ENCODE measurements at regions not wholly inside any gene's neighbourhood (a gene's known extent, or its start where the extent isn't known, plus 50 kb on each side); places are given as distances from the start of the nearest gene placed in this dataset.

DNA sequence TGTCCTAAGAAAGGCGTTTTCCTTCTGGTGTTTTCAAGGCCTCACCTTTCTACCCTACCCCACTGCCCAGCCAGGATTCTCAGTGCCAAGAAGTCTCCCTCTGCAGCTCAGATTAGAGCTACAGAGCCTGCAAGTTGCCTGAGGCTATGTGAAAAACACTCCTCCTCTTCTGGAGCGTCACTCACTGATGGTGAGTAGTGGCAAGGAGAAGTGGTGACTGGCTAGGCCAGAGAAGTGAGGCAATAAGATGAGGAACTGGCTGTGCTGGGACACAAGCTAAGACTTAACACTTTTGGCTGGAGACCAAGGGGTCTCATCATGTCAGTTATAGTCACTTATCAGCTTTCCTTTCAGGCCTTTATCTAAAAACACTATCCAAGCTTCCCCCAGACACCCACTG lies 86.7 kb upstream of the PRKAR2B start:
- TF ChIP-seq, protein P1, sequence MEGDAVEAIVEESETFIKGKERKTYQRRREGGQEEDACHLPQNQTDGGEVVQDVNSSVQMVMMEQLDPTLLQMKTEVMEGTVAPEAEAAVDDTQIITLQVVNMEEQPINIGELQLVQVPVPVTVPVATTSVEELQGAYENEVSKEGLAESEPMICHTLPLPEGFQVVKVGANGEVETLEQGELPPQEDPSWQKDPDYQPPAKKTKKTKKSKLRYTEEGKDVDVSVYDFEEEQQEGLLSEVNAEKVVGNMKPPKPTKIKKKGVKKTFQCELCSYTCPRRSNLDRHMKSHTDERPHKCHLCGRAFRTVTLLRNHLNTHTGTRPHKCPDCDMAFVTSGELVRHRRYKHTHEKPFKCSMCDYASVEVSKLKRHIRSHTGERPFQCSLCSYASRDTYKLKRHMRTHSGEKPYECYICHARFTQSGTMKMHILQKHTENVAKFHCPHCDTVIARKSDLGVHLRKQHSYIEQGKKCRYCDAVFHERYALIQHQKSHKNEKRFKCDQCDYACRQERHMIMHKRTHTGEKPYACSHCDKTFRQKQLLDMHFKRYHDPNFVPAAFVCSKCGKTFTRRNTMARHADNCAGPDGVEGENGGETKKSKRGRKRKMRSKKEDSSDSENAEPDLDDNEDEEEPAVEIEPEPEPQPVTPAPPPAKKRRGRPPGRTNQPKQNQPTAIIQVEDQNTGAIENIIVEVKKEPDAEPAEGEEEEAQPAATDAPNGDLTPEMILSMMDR (IDR thresholded peaks at IDR 0.05; ENCODE audit: low read depth, low read length, missing input control) = no peak
- no peak for TF ChIP-seq TAF1 (conservative IDR thresholded peaks at IDR 0.05)

Measured in liver (tissue), 3 donors.